ENCODE measurements at regions not wholly inside any gene's neighbourhood (a gene's known extent, or its start where the extent isn't known, plus 50 kb on each side); places are given as distances from the start of the nearest gene placed in this dataset.

DNA sequence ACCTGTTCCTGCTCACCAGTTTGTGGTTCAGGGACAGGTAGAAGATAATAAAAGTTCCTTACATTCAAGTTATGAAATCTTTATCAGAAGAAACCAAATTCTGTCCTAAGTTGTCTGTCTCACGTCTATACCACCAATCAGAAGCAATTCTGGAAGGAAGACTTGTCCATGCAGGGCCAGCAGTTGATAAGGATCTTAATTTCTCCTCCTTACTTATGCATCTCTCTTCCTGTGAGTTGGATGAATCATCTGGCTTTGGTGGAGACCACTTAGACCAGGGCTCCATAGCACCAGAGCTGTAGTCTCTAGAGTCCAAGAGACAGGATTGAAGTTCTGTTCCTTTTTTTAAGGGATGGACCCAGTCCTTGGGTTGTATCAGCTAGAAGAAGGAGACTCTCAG lies 106.5 kb downstream of the APOB start:
- Histone ChIP-seq H3K4me1 (no peaks in the 10 kb centered on the region), H3K36me3 (no peaks in the 10 kb centered on the region), H3K27me3 (ENCODE audit: low read depth) (no peaks in the 10 kb centered on the region), H3K9me3 (no peaks in the 10 kb centered on the region), H3K27ac (no peak overlapping the region), H3K4me3 (no peak overlapping the region)
- DNase-seq (no peak), ATAC-seq (no peak)
- no peak for TF ChIP-seq CTCF (IDR thresholded peaks at IDR 0.05)
- intact Hi-C loops (cut with DNase I), result no loop called here

- Histone ChIP-seq H3K9me3 (no peaks in the 10 kb centered on the region), H3K27me3 (ENCODE audit: low read depth) (peaks cover 5% of the 10 kb centered on the region), H3K4me3 (no peak overlapping the region), H3K4me1 (no peaks in the 10 kb centered on the region), H3K36me3 (no peaks in the 10 kb centered on the region), H3K27ac (no peak overlapping the region)
- no peak for TF ChIP-seq CTCF (IDR thresholded peaks at IDR 0.05)
- DNase-seq (no peak), ATAC-seq (no peak)
- intact Hi-C loops (cut with DNase I), result no loop called here
These were observed 108.6 kb downstream of the APOB start for GRCh38 chr2:20935168-20935775.

- no peak for DNase-seq
- H3K27ac ChIP-seq, result no peak overlapping the region
- TF ChIP-seq CTCF (IDR thresholded peaks at IDR 0.05), result no peak
- ATAC-seq, result no peak
- no peaks in the 10 kb centered on the region for H3K36me3 ChIP-seq
- no peaks in the 10 kb centered on the region for H3K4me1 ChIP-seq
- H3K4me3 ChIP-seq, result no peak overlapping the region
- H3K27me3 ChIP-seq (ENCODE audit: low read depth), result peaks cover 5% of the 10 kb centered on the region
- no peaks in the 10 kb centered on the region for H3K9me3 ChIP-seq
- intact Hi-C loops (cut with DNase I), result no loop called here
These were observed 109.6 kb downstream of the APOB start for GRCh38 chr2:20934236-20934635.

DNA sequence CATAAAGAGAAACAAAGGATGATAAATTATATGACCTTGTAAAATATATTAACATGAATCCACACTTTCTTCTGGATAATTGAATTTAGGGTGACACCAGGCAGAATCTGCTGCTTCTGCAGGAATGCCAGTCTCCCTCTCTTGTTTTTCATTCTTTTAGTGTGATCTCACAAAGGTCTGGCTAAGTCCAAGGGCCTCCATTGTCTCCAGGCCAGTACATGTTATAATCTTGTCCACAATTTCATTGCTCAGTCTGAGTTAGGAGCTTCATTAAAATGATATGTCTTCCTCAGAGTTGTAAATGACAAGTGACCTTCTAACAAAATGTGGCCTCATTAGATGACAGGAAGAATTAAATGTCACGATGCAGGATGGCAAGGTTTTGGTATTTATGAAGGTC lies 110.2 kb downstream of the APOB start:
- Histone ChIP-seq H3K9me3 (no peaks in the 10 kb centered on the region), H3K27ac (no peak overlapping the region), H3K4me3 (no peak overlapping the region), H3K36me3 (no peaks in the 10 kb centered on the region), H3K4me1 (no peaks in the 10 kb centered on the region), H3K27me3 (ENCODE audit: low read depth) (peaks cover 5% of the 10 kb centered on the region)
- ATAC-seq (no peak), DNase-seq (no peak)
- intact Hi-C loops (cut with DNase I), result no loop called here
- TF ChIP-seq CTCF (IDR thresholded peaks at IDR 0.05), result no peak

GRCh38 chr2:20931346-20931745 lies 108.4 kb upstream of the LDAH start:
- H3K36me3 ChIP-seq, result no peaks in the 10 kb centered on the region
- TF ChIP-seq CTCF (IDR thresholded peaks at IDR 0.05), result no peak
- H3K4me3 ChIP-seq, result no peak overlapping the region
- H3K9me3 ChIP-seq, result no peaks in the 10 kb centered on the region
- no peaks in the 10 kb centered on the region for H3K4me1 ChIP-seq
- intact Hi-C loops (cut with DNase I), result no loop called here
- ATAC-seq (no peak), DNase-seq (no peak)
- no peak overlapping the region for H3K27ac ChIP-seq
- peaks cover 5% of the 10 kb centered on the region for H3K27me3 ChIP-seq (ENCODE audit: low read depth)

DNA sequence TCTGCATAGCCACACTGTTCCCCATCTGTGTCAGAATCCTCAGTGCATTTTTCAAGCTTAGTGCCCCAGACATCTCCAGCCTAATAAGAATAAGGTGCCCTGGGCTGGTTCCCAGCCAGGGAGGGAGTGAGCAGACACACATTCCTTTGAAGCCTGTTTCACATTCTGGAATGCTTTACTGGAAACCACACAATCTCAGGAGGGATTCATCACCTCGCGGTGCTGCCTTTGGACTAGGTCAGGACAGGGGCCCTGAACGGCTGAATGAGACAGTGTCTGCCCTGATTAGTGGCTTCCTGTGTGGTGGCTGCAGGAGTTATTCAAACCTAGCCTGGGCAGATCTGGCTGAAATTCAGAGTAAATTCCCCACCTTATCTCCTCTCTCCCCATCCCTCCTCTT lies 108.0 kb upstream of the LDAH start:
- H3K4me3 ChIP-seq, result no peak overlapping the region
- peaks cover 5% of the 10 kb centered on the region for H3K27me3 ChIP-seq (ENCODE audit: low read depth)
- no peaks in the 10 kb centered on the region for H3K9me3 ChIP-seq
- intact Hi-C loops (cut with DNase I), result no loop called here
- no peak for DNase-seq
- TF ChIP-seq CTCF (IDR thresholded peaks at IDR 0.05), result no peak
- H3K27ac ChIP-seq, result no peak overlapping the region
- no peaks in the 10 kb centered on the region for H3K36me3 ChIP-seq
- ATAC-seq, result peak; percentile 47 to 62
- no peaks in the 10 kb centered on the region for H3K4me1 ChIP-seq

Measured in lower lobe of right lung (tissue), 2 donors.